RWPE2 (cell line): ENCODE measurements at regions not wholly inside any gene's neighbourhood (a gene's known extent, or its start where the extent isn't known, plus 50 kb on each side); places are given as distances from the start of the nearest gene placed in this dataset.
"Not testable (repeated sequence)": the region's sequence is repeated elsewhere in the genome, so short reads cannot be mapped to it uniquely, and the experiment has no call there.

ENCODE experiments used
- ATAC-seq: fragments of 200-7000 bp; cut with Tn5 transposase; 3 replicates; pipeline ENCODE4 v1.9.1; 2021; ENCODE audit warnings: low read depth
- DNase-seq: peaks from one replicate; pipeline ENCODE4 v3.0.0-alpha.2; 2020; ENCODE audit warnings: low spot score
- H3K27ac ChIP-seq: fragments of 450-650 bp; 2 replicates; pipeline ENCODE4 v1.5.1; 2017; ENCODE audit warnings: mild to moderate bottlenecking; ENCODE audit not compliant: poor library complexity, severe bottlenecking
- H3K27me3 ChIP-seq: fragments of 250-450 bp; sonication (Bioruptor Pico); 2 replicates; pipeline ENCODE4 v1.5.1; 2021; ENCODE audit warnings: mild to moderate bottlenecking, moderate library complexity; ENCODE audit not compliant: insufficient read depth, poor library complexity, severe bottlenecking
- H3K36me3 ChIP-seq: fragments of 250-450 bp; sonication (Bioruptor Pico); 2 replicates; pipeline ENCODE4 v1.5.1; 2020; ENCODE audit warnings: low read depth, mild to moderate bottlenecking, moderate library complexity
- H3K4me1 ChIP-seq: fragments of 250-450 bp; sonication (Bioruptor Pico); 2 replicates; pipeline ENCODE4 v1.5.1; 2021; ENCODE audit warnings: mild to moderate bottlenecking, moderate library complexity; ENCODE audit not compliant: insufficient read depth, poor library complexity, severe bottlenecking
- H3K4me3 ChIP-seq: fragments of 250-450 bp; sonication (Bioruptor Pico); 2 replicates; pipeline ENCODE4 v1.5.1; 2021; ENCODE audit warnings: mild to moderate bottlenecking, moderate library complexity; ENCODE audit not compliant: severe bottlenecking
- H3K9me3 ChIP-seq: fragments of 250-450 bp; sonication (Bioruptor Pico); 2 replicates; pipeline ENCODE4 v1.5.1; 2021; ENCODE audit warnings: mild to moderate bottlenecking, moderate library complexity; ENCODE audit not compliant: severe bottlenecking
- CTCF ChIP-seq: fragments of 450-650 bp; IDR thresholded peaks from one replicate; pipeline ENCODE4 v1.5.1; 2017; ENCODE audit warnings: mild to moderate bottlenecking, moderate library complexity; ENCODE audit not compliant: poor library complexity, severe bottlenecking

- ATAC-seq (no peak), DNase-seq (no peak)
- no peak overlapping the region for H3K4me3 ChIP-seq
- H3K36me3 ChIP-seq = no peaks in the 10 kb centered on the region
- no peaks in the 10 kb centered on the region for H3K27me3 ChIP-seq
- H3K27ac ChIP-seq = no peak overlapping the region
- H3K4me1 ChIP-seq = peaks cover 15% of the 10 kb centered on the region
- TF ChIP-seq CTCF = no peak
- H3K9me3 ChIP-seq = no peaks in the 10 kb centered on the region
Measured at GRCh38 chr4:55028196-55028595, 97.2 kb downstream of the KDR start.

- Histone ChIP-seq H3K27ac (no peak overlapping the region), H3K27me3 (no peaks in the 10 kb centered on the region), H3K4me3 (no peak overlapping the region), H3K4me1 (peaks cover 13% of the 10 kb centered on the region), H3K9me3 (no peaks in the 10 kb centered on the region), H3K36me3 (no peaks in the 10 kb centered on the region)
- ATAC-seq (no peak), DNase-seq (no peak)
- TF ChIP-seq CTCF = no peak
Measured at GRCh38 chr4:55027596-55027995, 97.8 kb downstream of the KDR start.

GRCh38 chr4:55025456-55025855 lies 99.9 kb downstream of the KDR start:
- not testable (repeated sequence) for H3K36me3 ChIP-seq, DNase-seq, ATAC-seq, H3K9me3 ChIP-seq, H3K27me3 ChIP-seq, H3K4me3 ChIP-seq
- H3K4me1 ChIP-seq = peaks cover 13% of the 10 kb centered on the region
- H3K27ac ChIP-seq = peak overlapping the region; percentile 34

- no peak for ATAC-seq
- Histone ChIP-seq H3K27ac (no peak overlapping the region), H3K9me3 (no peaks in the 10 kb centered on the region), H3K4me3 (no peak overlapping the region), H3K4me1 (peaks cover 20% of the 10 kb centered on the region), H3K36me3 (no peaks in the 10 kb centered on the region), H3K27me3 (no peaks in the 10 kb centered on the region)
- no peak for DNase-seq
- no peak for TF ChIP-seq CTCF
Measured at GRCh38 chr4:55023030-55023429, 102.4 kb downstream of the KDR start.

GRCh38 chr4:55021214-55021613 lies 104.2 kb downstream of the KDR start:
- Histone ChIP-seq H3K36me3 (no peaks in the 10 kb centered on the region), H3K4me1 (peaks cover 26% of the 10 kb centered on the region), H3K4me3 (no peak overlapping the region), H3K27ac (no peak overlapping the region), H3K27me3 (no peaks in the 10 kb centered on the region), H3K9me3 (no peaks in the 10 kb centered on the region)
- DNase-seq (no peak), ATAC-seq (no peak)
- TF ChIP-seq CTCF = no peak
